Tibial artery (tissue), 4 donors: ENCODE measurements at regions not wholly inside any gene's neighbourhood (a gene's known extent, or its start where the extent isn't known, plus 50 kb on each side); places are given as distances from the start of the nearest gene placed in this dataset.

Experiments
- DNase-seq, 2 donors: peaks; one replicate each; pipeline ENCODE4 v3.0.0-alpha.2; 2019
- H3K27ac ChIP-seq, 2 donors: fragments of 200-600 bp; sonication (generic) in 1 of 2; 1 replicate in 1 of 2; 2 replicates in 1 of 2; pipeline ENCODE4 v1.5.1; 2018 to 2019; ENCODE audit warnings: mild to moderate bottlenecking in 1 of 2
- H3K27me3 ChIP-seq, 2 donors: fragments of 200-600 bp; sonication (generic) in 1 of 2; one replicate each; pipeline versions ENCODE4 v1.5.1 to v1.6.0; 2016 to 2019
- H3K36me3 ChIP-seq, 3 donors: fragments of 200-600 bp; sonication (generic) in 2 of 3; one replicate each; pipeline ENCODE4 v1.5.1; 2016 to 2019; ENCODE audit warnings: mild to moderate bottlenecking in 2 of 3
- H3K4me1 ChIP-seq, 4 donors: fragments of 200-600 bp; sonication (generic) in 2 of 4; 1 replicate in 3 of 4; 2 replicates in 1 of 4; pipeline ENCODE4 v1.5.1; 2016 to 2019
- H3K4me3 ChIP-seq, 2 donors: fragments of 200-600 bp; sonication (generic) in 1 of 2; 1 replicate in 1 of 2; 2 replicates in 1 of 2; pipeline ENCODE4 v1.5.1; 2018 to 2019; ENCODE audit warnings: mild to moderate bottlenecking in 2 of 2
- H3K9me3 ChIP-seq, 3 donors: fragments of 200-600 bp; sonication (generic) in 1 of 3; one replicate each; pipeline ENCODE4 v1.5.1; 2016 to 2019
- intact Hi-C: fragments of 100-400 bp; cut with DNase I; formaldehyde crosslinking; loops from one replicate; pipeline ENCODE4 v1.15.0; 2023; ENCODE audit warnings: low total_unique reads
- TF ChIP-seq, protein P1 (sequence below), 2 experiments: fragments of 200-600 bp in 1 of 2; fragments of 450-650 bp in 1 of 2; IDR thresholded peaks; one replicate each; pipeline ENCODE4 v1.5.1; 2017 to 2019; ENCODE audit warnings: antibody characterized with exemption in 2 of 2, mild to moderate bottlenecking in 1 of 2, moderate library complexity in 1 of 2

DNA sequence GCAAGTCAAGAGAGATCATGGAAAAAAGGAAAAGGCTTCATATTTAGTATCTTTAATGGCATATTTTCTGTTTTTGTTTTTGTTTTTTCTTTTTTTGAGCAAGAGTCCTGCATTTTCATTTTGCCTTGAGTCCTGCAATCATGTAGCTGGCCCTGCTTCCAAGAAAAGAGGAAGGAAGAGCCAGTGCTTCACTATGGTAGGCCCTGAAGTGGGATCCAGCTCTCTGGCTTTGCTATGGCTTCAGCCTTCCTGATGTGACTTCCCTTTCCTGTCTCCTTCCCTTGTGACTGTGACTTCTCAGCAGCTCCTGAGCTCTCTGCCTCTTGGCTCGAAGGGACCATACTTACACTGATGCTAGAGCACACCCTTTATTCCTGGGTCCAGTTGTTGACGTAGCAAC lies 512.3 kb downstream of the INHBA start:
- intact Hi-C loops: no loop called here
- no peaks in the 10 kb centered on the region for H3K36me3 ChIP-seq
- DNase-seq: no peak
- no peaks in the 10 kb centered on the region for H3K9me3 ChIP-seq
- H3K4me1 ChIP-seq: peaks cover 0 to 54% (median 14%) of the 10 kb centered on the region in 4 donors
- H3K27me3 ChIP-seq: no peaks in the 10 kb centered on the region
- H3K27ac ChIP-seq: peak overlapping the region in 1 of 2 donors; percentile 14
- TF ChIP-seq, protein P1, sequence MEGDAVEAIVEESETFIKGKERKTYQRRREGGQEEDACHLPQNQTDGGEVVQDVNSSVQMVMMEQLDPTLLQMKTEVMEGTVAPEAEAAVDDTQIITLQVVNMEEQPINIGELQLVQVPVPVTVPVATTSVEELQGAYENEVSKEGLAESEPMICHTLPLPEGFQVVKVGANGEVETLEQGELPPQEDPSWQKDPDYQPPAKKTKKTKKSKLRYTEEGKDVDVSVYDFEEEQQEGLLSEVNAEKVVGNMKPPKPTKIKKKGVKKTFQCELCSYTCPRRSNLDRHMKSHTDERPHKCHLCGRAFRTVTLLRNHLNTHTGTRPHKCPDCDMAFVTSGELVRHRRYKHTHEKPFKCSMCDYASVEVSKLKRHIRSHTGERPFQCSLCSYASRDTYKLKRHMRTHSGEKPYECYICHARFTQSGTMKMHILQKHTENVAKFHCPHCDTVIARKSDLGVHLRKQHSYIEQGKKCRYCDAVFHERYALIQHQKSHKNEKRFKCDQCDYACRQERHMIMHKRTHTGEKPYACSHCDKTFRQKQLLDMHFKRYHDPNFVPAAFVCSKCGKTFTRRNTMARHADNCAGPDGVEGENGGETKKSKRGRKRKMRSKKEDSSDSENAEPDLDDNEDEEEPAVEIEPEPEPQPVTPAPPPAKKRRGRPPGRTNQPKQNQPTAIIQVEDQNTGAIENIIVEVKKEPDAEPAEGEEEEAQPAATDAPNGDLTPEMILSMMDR (IDR thresholded peaks at IDR 0.05): no peak
- no peak overlapping the region for H3K4me3 ChIP-seq

DNA sequence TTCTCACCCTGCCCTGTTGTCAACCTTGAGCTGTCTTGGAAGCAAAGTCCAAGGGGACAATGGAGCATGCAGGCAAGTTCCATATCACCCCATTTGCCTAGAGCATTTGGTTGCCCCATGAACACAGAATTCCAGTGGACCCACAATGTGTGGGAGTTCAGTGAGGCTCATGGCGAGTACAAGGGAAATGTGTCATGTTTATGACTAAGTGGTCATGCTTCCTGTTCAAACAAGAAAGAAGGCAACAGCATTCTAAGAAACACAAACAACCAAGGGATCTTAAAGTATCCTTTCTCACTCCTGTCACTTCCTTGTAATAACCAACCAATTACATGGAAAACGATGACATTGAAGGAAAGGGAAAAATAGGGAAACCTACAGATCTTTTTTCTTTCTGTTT lies 513.0 kb downstream of the INHBA start:
- H3K4me1 ChIP-seq: peaks cover 0 to 54% (median 14%) of the 10 kb centered on the region in 4 donors
- H3K27me3 ChIP-seq: no peaks in the 10 kb centered on the region
- no peak overlapping the region for H3K4me3 ChIP-seq
- no peaks in the 10 kb centered on the region for H3K9me3 ChIP-seq
- intact Hi-C loops: no loop called here
- TF ChIP-seq, protein P1 (IDR thresholded peaks at IDR 0.05): no peak
- no peaks in the 10 kb centered on the region for H3K36me3 ChIP-seq
- peak overlapping the region in 1 of 2 donors; percentile 6 for H3K27ac ChIP-seq
- no peak for DNase-seq

DNA sequence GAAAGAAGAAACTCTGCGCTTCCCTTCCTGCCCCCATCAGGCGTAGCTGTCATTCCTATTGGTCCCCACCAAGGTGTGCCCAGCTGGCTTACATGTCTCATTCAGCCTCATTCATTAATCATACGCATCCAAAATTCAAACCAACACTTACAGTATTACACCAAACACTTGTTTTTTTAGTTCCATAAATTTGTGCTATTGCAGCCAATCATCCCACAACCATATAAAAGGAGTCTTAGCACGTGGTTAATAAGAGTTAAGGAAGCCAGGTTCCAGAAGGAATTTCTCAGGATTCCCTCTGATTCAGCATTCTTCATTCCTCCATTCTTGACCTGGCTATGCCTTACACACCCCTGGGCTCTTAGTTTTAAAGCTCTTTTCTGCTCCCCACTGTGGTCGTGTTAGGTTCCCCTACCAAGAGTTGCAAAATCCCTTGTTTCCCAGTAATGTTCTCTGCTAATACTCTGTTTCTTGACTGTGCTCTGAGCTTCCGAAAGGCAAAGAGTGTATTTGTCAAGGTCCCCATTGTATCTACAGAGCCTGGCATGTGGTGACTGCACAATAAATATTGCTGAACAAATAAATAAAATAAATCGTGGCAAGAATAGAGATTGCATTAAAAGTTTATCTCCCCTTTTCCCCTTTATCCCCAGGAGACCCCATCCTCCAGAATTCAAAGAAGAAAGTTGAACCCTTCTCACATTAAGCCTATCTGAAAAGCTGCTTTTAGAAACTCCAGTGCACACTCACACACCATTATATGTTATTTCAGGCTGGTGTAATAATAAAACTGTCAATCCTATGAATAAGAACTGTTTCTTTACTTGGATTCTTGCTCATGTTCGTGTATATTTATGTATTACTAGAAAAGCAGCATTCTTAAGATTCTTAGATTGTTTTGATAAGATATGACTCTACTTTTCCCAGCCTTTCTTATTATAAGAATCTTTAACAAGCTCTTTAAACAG lies 514.4 kb downstream of the INHBA start:
- DNase-seq: no peak
- Histone ChIP-seq H3K27me3 (no peaks in the 10 kb centered on the region), H3K36me3 (no peaks in the 10 kb centered on the region), H3K4me3 (no peak overlapping the region), H3K4me1 (peaks cover 0 to 54% (median 14%) of the 10 kb centered on the region in 4 donors), H3K27ac (peak overlapping the region in 1 of 2 donors; percentile 3), H3K9me3 (no peaks in the 10 kb centered on the region)
- intact Hi-C loops: no loop called here
- TF ChIP-seq, protein P1 (IDR thresholded peaks at IDR 0.05): no peak

DNA sequence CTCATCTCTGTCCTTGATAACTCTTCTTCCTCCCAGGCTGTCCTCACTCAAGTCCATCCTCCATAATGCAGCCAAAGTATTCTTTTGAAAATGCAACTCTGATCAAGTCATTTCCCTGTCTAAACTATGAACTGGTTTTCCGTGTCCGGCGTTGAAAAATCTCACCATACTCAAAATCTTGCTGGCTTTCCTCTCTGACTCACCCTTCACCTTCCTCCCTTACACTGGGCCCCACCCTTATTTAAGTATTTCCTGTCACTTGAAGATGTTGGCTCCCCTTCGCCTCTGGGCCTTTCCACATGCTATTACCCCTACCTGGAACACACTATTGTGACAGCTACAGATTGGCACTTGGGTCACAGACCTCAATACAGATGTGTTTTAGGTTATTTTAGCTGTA lies 515.6 kb downstream of the INHBA start:
- Histone ChIP-seq H3K36me3 (no peaks in the 10 kb centered on the region), H3K27me3 (no peaks in the 10 kb centered on the region), H3K9me3 (no peaks in the 10 kb centered on the region), H3K4me1 (peaks cover 0 to 54% (median 14%) of the 10 kb centered on the region in 4 donors), H3K27ac (no peak overlapping the region), H3K4me3 (no peak overlapping the region)
- DNase-seq: no peak
- TF ChIP-seq, protein P1 (IDR thresholded peaks at IDR 0.05): no peak
- intact Hi-C loops: no loop called here

DNA sequence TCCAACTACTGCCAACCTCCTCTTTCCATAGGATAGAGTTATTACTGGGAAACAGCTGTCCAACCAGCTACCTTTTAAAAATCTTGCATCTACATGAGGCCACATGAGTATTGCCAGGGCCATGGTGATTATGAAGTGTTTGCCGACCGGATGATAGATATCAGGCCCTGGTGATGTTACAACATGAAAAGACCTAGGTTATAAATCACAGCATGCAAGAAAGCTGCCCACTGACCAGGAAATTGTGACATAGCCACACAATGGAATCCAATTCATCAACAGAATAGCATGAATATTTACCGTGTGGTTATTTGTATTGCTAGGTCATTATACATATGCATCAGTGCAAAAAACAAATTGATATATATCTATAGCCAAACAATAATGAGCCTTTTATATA lies 517.0 kb downstream of the INHBA start:
- Histone ChIP-seq H3K4me1 (peaks cover 0 to 41% (median 14%) of the 10 kb centered on the region in 4 donors), H3K36me3 (no peaks in the 10 kb centered on the region), H3K4me3 (no peak overlapping the region), H3K9me3 (no peaks in the 10 kb centered on the region), H3K27ac (no peak overlapping the region), H3K27me3 (no peaks in the 10 kb centered on the region)
- intact Hi-C loops: no loop called here
- TF ChIP-seq, protein P1 (IDR thresholded peaks at IDR 0.05): no peak
- DNase-seq: no peak
